ENCODE measurements at regions not wholly inside any gene's neighbourhood (a gene's known extent, or its start where the extent isn't known, plus 50 kb on each side); places are given as distances from the start of the nearest gene placed in this dataset.

GRCh38 chr1:191901651-191902050, 256.6 kb upstream of the RGS18 start:
- TF ChIP-seq CTCF (IDR thresholded peaks at IDR 0.05; ENCODE audit: insufficient read depth, low read depth, low read length) (no peak), EZH2 (IDR thresholded peaks at IDR 0.05; ENCODE audit: insufficient read depth, low read length) (no peak)
- Histone ChIP-seq H3K4me1 (ENCODE audit: insufficient read depth, low read length) (no peaks in the 10 kb centered on the region), H2AFZ (ENCODE audit: low read depth, low read length) (no peak overlapping the region), H4K20me1 (ENCODE audit: insufficient read depth, low read length) (no peaks in the 10 kb centered on the region), H3K36me3 (ENCODE audit: insufficient read depth, low read length) (no peaks in the 10 kb centered on the region), H3K9me3 (ENCODE audit: insufficient read depth, low read depth, low read length) (no peaks in the 10 kb centered on the region), H3K79me2 (ENCODE audit: insufficient read depth, low read length) (no peaks in the 10 kb centered on the region), H3K4me2 (ENCODE audit: low read length) (no peak overlapping the region), H3K9ac (ENCODE audit: low read length) (no peak overlapping the region), H3K27me3 (ENCODE audit: insufficient read depth, low read length) (no peaks in the 10 kb centered on the region), H3K27ac (ENCODE audit: low read depth, low read length) (no peak overlapping the region), H3K4me3 (ENCODE audit: insufficient read depth, low read depth, low read length) (no peak overlapping the region)
- H3K4me3 Mint-ChIP-seq (ENCODE audit: unreplicated experiment), result no peak overlapping the region
- DNase-seq (ENCODE audit: low read depth), result no peak
- H3K27me3 Mint-ChIP-seq (ENCODE audit: low read depth, unreplicated experiment), result no peaks in the 10 kb centered on the region
- H3K4me1 Mint-ChIP-seq (ENCODE audit: low read depth, unreplicated experiment), result no peaks in the 10 kb centered on the region
- no peaks in the 10 kb centered on the region for H3K9me3 Mint-ChIP-seq (ENCODE audit: unreplicated experiment)
- no peak for FAIRE-seq
- H3K27ac Mint-ChIP-seq (ENCODE audit: unreplicated experiment), result no peak overlapping the region
- no peaks in the 10 kb centered on the region for H3K36me3 Mint-ChIP-seq (ENCODE audit: low read depth, unreplicated experiment)

GRCh38 chr1:191904991-191905390, 253.3 kb upstream of the RGS18 start:
- Histone ChIP-seq H3K4me1 (ENCODE audit: insufficient read depth, low read length) (no peaks in the 10 kb centered on the region), H3K4me2 (ENCODE audit: low read length) (no peak overlapping the region), H2AFZ (ENCODE audit: low read depth, low read length) (no peak overlapping the region), H3K79me2 (ENCODE audit: insufficient read depth, low read length) (no peaks in the 10 kb centered on the region), H3K9me3 (ENCODE audit: insufficient read depth, low read depth, low read length) (peaks cover 4% of the 10 kb centered on the region), H3K36me3 (ENCODE audit: insufficient read depth, low read length) (no peaks in the 10 kb centered on the region), H3K9ac (ENCODE audit: low read length) (no peak overlapping the region), H3K27ac (ENCODE audit: low read depth, low read length) (no peak overlapping the region), H4K20me1 (ENCODE audit: insufficient read depth, low read length) (no peaks in the 10 kb centered on the region), H3K27me3 (ENCODE audit: insufficient read depth, low read length) (no peaks in the 10 kb centered on the region), H3K4me3 (ENCODE audit: insufficient read depth, low read depth, low read length) (no peak overlapping the region)
- FAIRE-seq, result no peak
- Mint-ChIP-seq H3K9me3 (ENCODE audit: unreplicated experiment) (no peaks in the 10 kb centered on the region), H3K36me3 (ENCODE audit: low read depth, unreplicated experiment) (peaks cover 4% of the 10 kb centered on the region), H3K27me3 (ENCODE audit: low read depth, unreplicated experiment) (no peaks in the 10 kb centered on the region), H3K4me3 (ENCODE audit: unreplicated experiment) (no peak overlapping the region), H3K4me1 (ENCODE audit: low read depth, unreplicated experiment) (no peaks in the 10 kb centered on the region), H3K27ac (ENCODE audit: unreplicated experiment) (no peak overlapping the region)
- no peak for DNase-seq (ENCODE audit: low read depth)
- TF ChIP-seq CTCF (IDR thresholded peaks at IDR 0.05; ENCODE audit: insufficient read depth, low read depth, low read length) (no peak), EZH2 (IDR thresholded peaks at IDR 0.05; ENCODE audit: insufficient read depth, low read length) (no peak)

GRCh38 chr1:191905781-191906180, 252.5 kb upstream of the RGS18 start:
- no peaks in the 10 kb centered on the region for H3K4me1 Mint-ChIP-seq (ENCODE audit: low read depth, unreplicated experiment)
- no peaks in the 10 kb centered on the region for H3K79me2 ChIP-seq (ENCODE audit: insufficient read depth, low read length)
- no peak for TF ChIP-seq EZH2 (IDR thresholded peaks at IDR 0.05; ENCODE audit: insufficient read depth, low read length)
- TF ChIP-seq CTCF (IDR thresholded peaks at IDR 0.05; ENCODE audit: insufficient read depth, low read depth, low read length), result no peak
- H3K36me3 Mint-ChIP-seq (ENCODE audit: low read depth, unreplicated experiment), result peaks cover 4% of the 10 kb centered on the region
- H3K4me1 ChIP-seq (ENCODE audit: insufficient read depth, low read length), result no peaks in the 10 kb centered on the region
- H3K27ac Mint-ChIP-seq (ENCODE audit: unreplicated experiment), result no peak overlapping the region
- peaks cover 4% of the 10 kb centered on the region for H3K9me3 ChIP-seq (ENCODE audit: insufficient read depth, low read depth, low read length)
- H3K27me3 ChIP-seq (ENCODE audit: insufficient read depth, low read length), result no peaks in the 10 kb centered on the region
- H3K36me3 ChIP-seq (ENCODE audit: insufficient read depth, low read length), result no peaks in the 10 kb centered on the region
- H3K4me2 ChIP-seq (ENCODE audit: low read length), result no peak overlapping the region
- FAIRE-seq (no peak), DNase-seq (ENCODE audit: low read depth) (no peak)
- H3K9ac ChIP-seq (ENCODE audit: low read length), result no peak overlapping the region
- no peaks in the 10 kb centered on the region for H3K9me3 Mint-ChIP-seq (ENCODE audit: unreplicated experiment)
- H3K27me3 Mint-ChIP-seq (ENCODE audit: low read depth, unreplicated experiment), result no peaks in the 10 kb centered on the region
- H3K27ac ChIP-seq (ENCODE audit: low read depth, low read length), result no peak overlapping the region
- no peak overlapping the region for H2AFZ ChIP-seq (ENCODE audit: low read depth, low read length)
- H3K4me3 ChIP-seq (ENCODE audit: insufficient read depth, low read depth, low read length), result no peak overlapping the region
- no peak overlapping the region for H3K4me3 Mint-ChIP-seq (ENCODE audit: unreplicated experiment)
- no peaks in the 10 kb centered on the region for H4K20me1 ChIP-seq (ENCODE audit: insufficient read depth, low read length)
